IMR-90 (cell line): ENCODE measurements at regions not wholly inside any gene's neighbourhood (a gene's known extent, or its start where the extent isn't known, plus 50 kb on each side); places are given as distances from the start of the nearest gene placed in this dataset.

Source experiments
- ATAC-seq: fragments of 200-7000 bp; cut with Tn5 transposase; 2 replicates; pipeline ENCODE4 v1.9.1; 2020; ENCODE audit warnings: low read depth, mild to moderate bottlenecking, moderate library complexity
- BruUV-seq: library from RNA; stranded (reverse); fragments of 400-500 nt; replicated peaks from 2 replicates; lab custom pipeline; 2021; lab: Mats Ljungman, UMichigan
- CTCF ChIA-PET: fragments of 300-600 bp; formaldehyde crosslinking; extraction: SDS; loops from one replicate; lab custom pipeline; 2021; ENCODE audit warnings: antibody characterized with exemption; lab: Yijun Ruan, JAX
- POLR2A ChIA-PET: fragments of 300-600 bp; sonication (Branson Sonifier 250); formaldehyde crosslinking; loops from one replicate; lab custom pipeline; 2022; ENCODE audit warnings: antibody characterized with exemption; ENCODE audit not compliant: unreplicated experiment; lab: Charles Lee
- DNase-seq: peaks from one replicate; pipeline ENCODE4 v3.0.0; 2013
- H2AFZ ChIP-seq: replicated peaks from 2 replicates; pipeline ENCODE3; 2013; ENCODE audit warnings: low read length, mild to moderate bottlenecking; ENCODE audit not compliant: poor library complexity
- H2AK5ac ChIP-seq: 2 replicates; pipeline ENCODE4 v1.6.1; 2013; ENCODE audit warnings: low read depth, low read length, inconsistent platforms
- H2AK9ac ChIP-seq: replicated peaks from 2 replicates; pipeline ENCODE3; 2013; ENCODE audit warnings: mild to moderate bottlenecking, low read depth, low read length, moderate library complexity; ENCODE audit not compliant: poor library complexity
- H2BK120ac ChIP-seq: 2 replicates; pipeline ENCODE4 v1.6.1; 2013; ENCODE audit warnings: low read depth, low read length, inconsistent platforms
- H2BK15ac ChIP-seq: 3 replicates; pipeline ENCODE4 v1.6.1; 2013; ENCODE audit warnings: low read depth, low read length, inconsistent platforms
- H2BK20ac ChIP-seq: 2 replicates; pipeline ENCODE4 v1.6.1; 2013; ENCODE audit warnings: low read depth, mild to moderate bottlenecking, inconsistent platforms, low read length, moderate library complexity
- H2BK5ac ChIP-seq: 2 replicates; pipeline ENCODE4 v1.6.1; 2013; ENCODE audit warnings: mild to moderate bottlenecking, low read depth, low read length, inconsistent platforms; ENCODE audit not compliant: poor library complexity, severe bottlenecking
- H3K14ac ChIP-seq: replicated peaks from 2 replicates; pipeline ENCODE4 v1.6.1; 2013; ENCODE audit warnings: low read depth, low read length, inconsistent platforms
- H3K18ac ChIP-seq: 2 replicates; pipeline ENCODE4 v1.6.1; 2013; ENCODE audit warnings: low read depth, low read length, control low read depth
- H3K23ac ChIP-seq: 2 replicates; pipeline ENCODE4 v1.6.1; 2013; ENCODE audit warnings: low read depth, low read length, inconsistent platforms
- H3K27ac ChIP-seq: 2 replicates; pipeline ENCODE4 v1.5.1; 2013; ENCODE audit warnings: mild to moderate bottlenecking, control low read depth, low read length; ENCODE audit not compliant: insufficient read depth
- H3K27me3 ChIP-seq: 2 replicates; pipeline ENCODE4 v1.6.1; 2013; ENCODE audit warnings: low read length; ENCODE audit not compliant: control insufficient read depth, insufficient read depth
- H3K36me3 ChIP-seq: 2 replicates; pipeline ENCODE4 v1.6.1; 2013; ENCODE audit warnings: low read length, mixed read lengths; ENCODE audit not compliant: control insufficient read depth, insufficient read depth
- H3K4ac ChIP-seq: 2 replicates; pipeline ENCODE4 v1.6.1; 2013; ENCODE audit warnings: low read depth, low read length, inconsistent platforms
- H3K4me1 ChIP-seq: 2 replicates; pipeline ENCODE4 v1.6.1; 2013; ENCODE audit warnings: low read length, mixed read lengths; ENCODE audit not compliant: control insufficient read depth, insufficient read depth
- H3K4me2 ChIP-seq: 2 replicates; pipeline ENCODE4 v1.6.1; 2013; ENCODE audit warnings: low read depth, mild to moderate bottlenecking, control low read depth, low read length, moderate library complexity
- H3K4me3 ChIP-seq: 2 replicates; pipeline ENCODE4 v1.5.1; 2013; ENCODE audit warnings: low read depth, mild to moderate bottlenecking, control low read depth, low read length, moderate library complexity; ENCODE audit not compliant: insufficient read depth
- H3K56ac ChIP-seq: 2 replicates; pipeline ENCODE4 v1.6.1; 2013; ENCODE audit warnings: low read length, inconsistent platforms; ENCODE audit not compliant: insufficient read depth; ENCODE audit errors: extremely low read depth
- H3K79me1 ChIP-seq, 2 experiments: 2 replicates each; pipeline ENCODE4 v1.6.1; 2013; ENCODE audit warnings: low read length in 2 of 2, inconsistent platforms in 1 of 2, low read depth in 1 of 2
- H3K9ac ChIP-seq: 2 replicates; pipeline ENCODE4 v1.6.1; 2013; ENCODE audit warnings: low read depth, low read length, control low read depth
- H3K9me1 ChIP-seq: 2 replicates; pipeline ENCODE4 v1.6.1; 2013; ENCODE audit warnings: low read length, inconsistent platforms; ENCODE audit not compliant: insufficient read depth
- H3K9me3 ChIP-seq: 2 replicates; pipeline ENCODE4 v1.6.1; 2013; ENCODE audit warnings: low read length; ENCODE audit not compliant: control insufficient read depth, insufficient read depth
- H4K20me1 ChIP-seq: 2 replicates; pipeline ENCODE4 v1.6.1; 2013; ENCODE audit warnings: low read length, inconsistent platforms; ENCODE audit not compliant: insufficient read depth
- H4K5ac ChIP-seq: 2 replicates; pipeline ENCODE4 v1.6.1; 2013; ENCODE audit warnings: mild to moderate bottlenecking, low read depth, low read length, control low read depth
- H4K8ac ChIP-seq, 2 experiments: 2 replicates each; pipeline ENCODE4 v1.6.1; 2013; ENCODE audit warnings: low read depth in 2 of 2, low read length in 2 of 2, control low read depth in 1 of 2, inconsistent platforms in 1 of 2
- H4K91ac ChIP-seq: 2 replicates; pipeline ENCODE4 v1.6.1; 2013; ENCODE audit warnings: low read depth, low read length, inconsistent platforms; ENCODE audit not compliant: insufficient read depth
- BHLHE40 ChIP-seq: fragments of 150-350 bp; IDR thresholded peaks from 2 replicates; pipeline ENCODE4 v1.6.1; 2016; ENCODE audit warnings: mild to moderate bottlenecking, low read depth, low read length
- CEBPB ChIP-seq: IDR thresholded peaks from 2 replicates; pipeline ENCODE4 v1.6.1; 2012; ENCODE audit warnings: low read depth, low read length, improper control_type of control experiment
- CHD1 ChIP-seq: IDR thresholded peaks from 2 replicates; pipeline ENCODE4 v1.6.1; 2012; ENCODE audit warnings: low read depth, low read length, improper control_type of control experiment
- ELK1 ChIP-seq: fragments of 150-350 bp; IDR thresholded peaks from 2 replicates; pipeline ENCODE4 v1.6.1; 2016; ENCODE audit warnings: low read depth, mild to moderate bottlenecking, low read length, moderate library complexity, borderline replicate concordance
- FOS ChIP-seq: fragments of 150-350 bp; IDR thresholded peaks from 2 replicates; pipeline ENCODE4 v1.6.1; 2016; ENCODE audit warnings: low read depth, low read length
- MAFK ChIP-seq: IDR thresholded peaks from 2 replicates; pipeline ENCODE4 v1.6.1; 2012; ENCODE audit warnings: low read depth, low read length, improper control_type of control experiment
- MAZ ChIP-seq: IDR thresholded peaks from 2 replicates; pipeline ENCODE4 v1.6.1; 2012; ENCODE audit warnings: low read depth, mild to moderate bottlenecking, low read length, improper control_type of control experiment, moderate library complexity, borderline replicate concordance
- NFE2L2 ChIP-seq: fragments of 150-350 bp; IDR thresholded peaks from 2 replicates; pipeline ENCODE4 v1.6.1; 2016; ENCODE audit warnings: low read depth, mild to moderate bottlenecking, low read length
- RAD21 ChIP-seq: IDR thresholded peaks from 2 replicates; pipeline ENCODE4 v1.6.1; 2012; ENCODE audit warnings: low read length, improper control_type of control experiment
- RCOR1 ChIP-seq: IDR thresholded peaks from 2 replicates; pipeline ENCODE4 v1.6.1; 2012; ENCODE audit warnings: mild to moderate bottlenecking, low read length, improper control_type of control experiment; ENCODE audit not compliant: insufficient replicate concordance
- SMC3 ChIP-seq: fragments of 150-350 bp; IDR thresholded peaks from 2 replicates; pipeline ENCODE4 v1.6.1; 2016; ENCODE audit warnings: low read depth, mild to moderate bottlenecking, antibody characterized with exemption, low read length, moderate library complexity
- USF2 ChIP-seq: fragments of 150-350 bp; IDR thresholded peaks from 2 replicates; pipeline ENCODE4 v1.6.1; 2017; ENCODE audit warnings: mild to moderate bottlenecking, antibody characterized with exemption, low read length, low read depth
- WGBS, 2 experiments: methylation state at CpG; one replicate each; pipeline versions ENCODE4 v1.1.5 to v1.1.7; 2013; ENCODE audit warnings: missing lambda C conversion rate in 2 of 2; ENCODE audit not compliant: insufficient read length in 1 of 2; ENCODE audit errors: extremely low coverage in 2 of 2; 5-methylcytosine and 5-hydroxymethylcytosine counted together
- dilution Hi-C: fragments of 300-500 bp; cut with HindIII; formaldehyde crosslinking; loops from one replicate; pipeline ENCODE4 v1.14.3; 2018; ENCODE audit warnings: low sequenced_read_pairs; ENCODE audit not compliant: unreplicated experiment
- in situ Hi-C: fragments of 300-500 bp; cut with MboI; formaldehyde crosslinking; loops from 3 replicates; pipeline ENCODE4 v1.14.3; 2019; ENCODE audit warnings: low sequenced_read_pairs, inconsistent platforms, mixed read lengths
- intact Hi-C: fragments of 100-400 bp; cut with micrococcal nuclease; formaldehyde crosslinking; loops from 2 replicates; pipeline ENCODE4 v1.10.0; 2022

GRCh38 chr12:115354007-115354890 lies 670.3 kb upstream of the TBX3 start (continued):
- peak; percentile 66 for TF ChIP-seq USF2
- TF ChIP-seq CEBPB = peak; percentile 81
- peak; percentile 94 for TF ChIP-seq FOS

- Histone ChIP-seq H2AK9ac (no peak overlapping the region), H2AK5ac (no peak overlapping the region), H2BK5ac (peak overlapping the region; percentile 94), H3K4me3 (no peak overlapping the region), H3K18ac (no peak overlapping the region), H2BK20ac (no peak overlapping the region), H4K20me1 (no peaks in the 10 kb centered on the region), H3K79me1 (no peaks in the 10 kb centered on the region), H3K9me3 (no peaks in the 10 kb centered on the region), H3K27ac (no peak overlapping the region), H3K14ac (no peak overlapping the region), H3K9ac (no peak overlapping the region), H4K5ac (no peak overlapping the region), H3K36me3 (no peaks in the 10 kb centered on the region), H3K27me3 (no peaks in the 10 kb centered on the region), H3K4me1 (peaks cover 6% of the 10 kb centered on the region), H4K8ac (no peak overlapping the region), H2BK120ac (no peak overlapping the region), H3K56ac (no peak overlapping the region), H4K91ac (no peak overlapping the region), H3K4me2 (no peak overlapping the region), H3K23ac (no peak overlapping the region), H3K4ac (no peak overlapping the region), H2BK15ac (no peak overlapping the region), H3K9me1 (peaks cover 3% of the 10 kb centered on the region), H2AFZ (no peak overlapping the region)
- no peak for ATAC-seq
- intact Hi-C loops = loop anchor here (10.0 kb wide), 1 partner anchor 439 kb away; no protein-coding TSS in a partner anchor
- 100% methylated on average over 1 of the region's 1 CpG; no CpG with 5 or more reads in 1 of the 2 experiments for WGBS, 2 experiments
- ChIA-PET POLR2A (interaction anchor here (0.8 kb wide), 1 partner anchor 9 kb away, joined by 3 read pairs; no protein-coding TSS in a partner anchor), CTCF (no interaction called here)
- DNase-seq = no peak
- dilution Hi-C loops = no loop called here
- no TSS peak for BruUV-seq
- in situ Hi-C loops = no loop called here
- no peak for TF ChIP-seq MAZ
- no peak for TF ChIP-seq MAFK
- no peak for TF ChIP-seq CHD1
- TF ChIP-seq RCOR1 = no peak
- TF ChIP-seq BHLHE40 = no peak
- TF ChIP-seq ELK1 = no peak
- TF ChIP-seq NFE2L2 = no peak
- no peak for TF ChIP-seq SMC3
- TF ChIP-seq CEBPB = no peak
- TF ChIP-seq RAD21 = no peak
Measured at GRCh38 chr12:115353467-115353866, 669.5 kb upstream of the TBX3 start.
